ENCODE measurements at regions not wholly inside any gene's neighbourhood (a gene's known extent, or its start where the extent isn't known, plus 50 kb on each side); places are given as distances from the start of the nearest gene placed in this dataset.

DNA sequence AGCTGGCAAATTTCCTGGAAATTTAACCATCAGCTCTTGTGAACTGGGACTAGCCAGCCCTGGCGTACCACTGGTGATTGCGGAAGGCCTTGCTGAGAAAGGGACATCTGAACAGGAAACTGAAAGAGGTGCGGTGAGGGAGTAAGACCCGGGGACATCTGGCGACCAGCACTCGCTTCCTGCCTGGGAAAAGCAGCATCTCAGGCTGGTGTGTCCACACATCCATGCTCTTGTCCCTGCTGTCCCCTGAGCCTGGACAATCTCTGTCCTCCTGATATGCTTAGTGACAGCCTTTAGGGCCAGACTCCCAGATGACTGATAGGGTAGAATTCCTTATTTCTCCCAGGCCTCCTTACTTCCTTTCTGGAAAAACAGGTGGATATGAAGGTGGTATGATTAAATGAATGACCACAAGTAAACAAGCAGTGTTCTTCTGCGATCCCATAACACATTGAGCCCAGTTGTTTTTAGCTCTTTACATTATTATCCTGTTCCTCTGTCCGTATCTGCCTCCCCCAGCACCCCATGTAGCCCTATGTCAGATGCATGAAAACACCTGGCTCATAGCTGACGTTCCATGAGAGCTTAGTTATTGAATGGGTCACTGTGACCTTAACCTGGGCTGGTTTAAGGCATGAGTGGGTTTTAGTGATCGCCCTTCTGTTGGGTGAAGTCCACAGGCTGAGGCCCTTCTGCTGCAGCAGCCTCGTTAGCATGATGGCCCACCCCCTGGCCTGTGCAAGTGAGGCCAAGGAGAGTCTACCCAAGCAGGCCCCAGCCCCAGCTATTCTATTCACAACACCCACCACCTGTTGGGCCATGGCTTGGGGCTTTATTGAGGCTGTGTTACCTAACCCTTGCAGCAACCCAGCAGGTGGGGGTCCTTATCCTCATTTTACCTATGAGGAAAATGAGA, 76.1 kb upstream of the GADD45A start:
- Histone ChIP-seq H3K4me1 (ENCODE audit: control insufficient read depth in 2 of 2, insufficient read depth in 2 of 2, low read length in 2 of 2) (no peaks in the 10 kb centered on the region), H4K20me1 (ENCODE audit: control insufficient read depth, insufficient read depth, low read length, poor library complexity, severe bottlenecking) (no peaks in the 10 kb centered on the region), H3K79me2 (ENCODE audit: control insufficient read depth, insufficient read depth, low read length) (no peaks in the 10 kb centered on the region), H3K9ac (ENCODE audit: low read length) (no peak overlapping the region), H3K4me3 (ENCODE audit: control extremely low read depth in 1 of 5, extremely low read depth in 1 of 5, insufficient read depth in 1 of 5, low read depth in 2 of 5, low read length in 4 of 5) (no peak overlapping the region), H2AFZ (ENCODE audit: insufficient read depth, low read depth, low read length, poor library complexity, severe bottlenecking) (no peak overlapping the region), H3K27ac (ENCODE audit: low read length in 2 of 2) (no peak overlapping the region), H3K36me3 (replicated peaks in 1 of 2; ENCODE audit: control extremely low read depth in 1 of 2, control insufficient read depth in 1 of 2, extremely low read depth in 1 of 2, insufficient read depth in 2 of 2, low read length in 1 of 2) (no peaks in the 10 kb centered on the region), H3K4me2 (replicated peaks; ENCODE audit: low read depth, low read length, poor library complexity, severe bottlenecking) (no peak overlapping the region), H3K27me3 (replicated peaks in 1 of 4; ENCODE audit: control extremely low read depth in 1 of 4, control insufficient read depth in 3 of 4, insufficient read depth in 4 of 4, low read length in 3 of 4) (no peaks in the 10 kb centered on the region), H3K9me3 (ENCODE audit: control extremely low read depth in 1 of 3, control insufficient read depth in 2 of 3, insufficient read depth in 1 of 3, low read length in 2 of 3) (no peaks in the 10 kb centered on the region)
- CTCF ChIA-PET, result interaction anchor here (1.3 kb wide), 1 partner anchor 151 kb away, joined by 4 read pairs; no protein-coding TSS in a partner anchor
- 90% methylated on average over 9 of the region's 11 CpGs for WGBS (ENCODE audit: insufficient coverage)
- H3K4me1 Mint-ChIP-seq, result no peaks in the 10 kb centered on the region
- DNase-seq, result no peak
- no peak overlapping the region for H3K4me3 Mint-ChIP-seq
- no peaks in the 10 kb centered on the region for H3K27me3 Mint-ChIP-seq
- TF ChIP-seq, protein P1, sequence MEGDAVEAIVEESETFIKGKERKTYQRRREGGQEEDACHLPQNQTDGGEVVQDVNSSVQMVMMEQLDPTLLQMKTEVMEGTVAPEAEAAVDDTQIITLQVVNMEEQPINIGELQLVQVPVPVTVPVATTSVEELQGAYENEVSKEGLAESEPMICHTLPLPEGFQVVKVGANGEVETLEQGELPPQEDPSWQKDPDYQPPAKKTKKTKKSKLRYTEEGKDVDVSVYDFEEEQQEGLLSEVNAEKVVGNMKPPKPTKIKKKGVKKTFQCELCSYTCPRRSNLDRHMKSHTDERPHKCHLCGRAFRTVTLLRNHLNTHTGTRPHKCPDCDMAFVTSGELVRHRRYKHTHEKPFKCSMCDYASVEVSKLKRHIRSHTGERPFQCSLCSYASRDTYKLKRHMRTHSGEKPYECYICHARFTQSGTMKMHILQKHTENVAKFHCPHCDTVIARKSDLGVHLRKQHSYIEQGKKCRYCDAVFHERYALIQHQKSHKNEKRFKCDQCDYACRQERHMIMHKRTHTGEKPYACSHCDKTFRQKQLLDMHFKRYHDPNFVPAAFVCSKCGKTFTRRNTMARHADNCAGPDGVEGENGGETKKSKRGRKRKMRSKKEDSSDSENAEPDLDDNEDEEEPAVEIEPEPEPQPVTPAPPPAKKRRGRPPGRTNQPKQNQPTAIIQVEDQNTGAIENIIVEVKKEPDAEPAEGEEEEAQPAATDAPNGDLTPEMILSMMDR (IDR thresholded peaks at IDR 0.05), result no peak
- no peak for TF ChIP-seq EZH2 (IDR thresholded peaks at IDR 0.05; ENCODE audit: borderline replicate concordance, insufficient read depth, low read depth, low read length, poor library complexity, severe bottlenecking)
- POLR2A ChIA-PET, result no interaction called here
- no peak overlapping the region for H3K27ac Mint-ChIP-seq
- ATAC-seq (ENCODE audit: low read depth), result no peak
- intact Hi-C loops (cut with micrococcal nuclease), result no loop called here
- H3K9me3 Mint-ChIP-seq (ENCODE audit: insufficient read depth), result no peaks in the 10 kb centered on the region

DNA sequence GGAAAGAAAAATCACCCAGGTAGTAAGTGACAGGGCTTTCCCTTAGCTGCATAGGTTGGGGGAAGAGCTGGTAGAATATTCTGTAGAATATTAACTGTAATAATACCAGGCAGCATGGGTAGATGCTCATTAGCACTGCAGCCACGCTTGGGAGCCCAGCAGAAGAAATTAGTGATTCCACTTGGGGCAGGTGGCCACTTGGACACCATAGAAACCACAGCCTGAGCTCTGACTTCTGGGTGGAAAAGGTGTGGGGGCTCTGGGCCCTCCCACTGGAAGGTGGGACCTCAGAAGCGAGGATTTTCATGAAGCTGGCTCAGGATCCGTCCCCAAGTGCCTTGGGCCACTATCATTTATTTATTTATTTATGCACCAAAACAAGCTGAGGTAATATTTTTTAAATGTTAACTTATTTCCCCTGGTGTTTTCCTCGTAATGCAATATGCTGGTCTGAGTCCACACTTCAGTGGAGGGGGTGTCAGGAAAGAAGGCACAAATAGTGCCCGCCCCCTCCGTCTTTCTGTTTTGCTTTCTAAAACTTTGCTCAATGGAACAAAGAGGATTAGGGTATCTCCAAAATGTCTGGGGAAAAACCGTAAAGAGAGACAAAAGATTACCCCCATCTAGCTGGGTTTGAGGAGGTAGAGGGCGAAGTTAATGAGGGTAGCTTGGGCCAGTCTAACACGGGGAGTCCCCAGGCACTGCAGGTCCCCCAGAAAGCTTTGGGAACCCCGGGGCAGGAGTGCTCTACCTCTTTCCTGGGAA, 75.2 kb upstream of the GADD45A start:
- ChIA-PET CTCF (no interaction called here), POLR2A (no interaction called here)
- no peaks in the 10 kb centered on the region for H3K27me3 ChIP-seq (replicated peaks in 1 of 4; ENCODE audit: control extremely low read depth in 1 of 4, control insufficient read depth in 3 of 4, insufficient read depth in 4 of 4, low read length in 3 of 4)
- DNase-seq (no peak), ATAC-seq (ENCODE audit: low read depth) (no peak)
- Mint-ChIP-seq H3K9me3 (ENCODE audit: insufficient read depth) (no peaks in the 10 kb centered on the region), H3K4me1 (no peaks in the 10 kb centered on the region), H3K4me3 (no peak overlapping the region), H3K27me3 (no peaks in the 10 kb centered on the region), H3K27ac (no peak overlapping the region)
- 80% methylated on average over 6 of the region's 10 CpGs for WGBS (ENCODE audit: insufficient coverage)
- no peaks in the 10 kb centered on the region for H4K20me1 ChIP-seq (ENCODE audit: control insufficient read depth, insufficient read depth, low read length, poor library complexity, severe bottlenecking)
- no peaks in the 10 kb centered on the region for H3K79me2 ChIP-seq (ENCODE audit: control insufficient read depth, insufficient read depth, low read length)
- no peak overlapping the region for H3K4me3 ChIP-seq (ENCODE audit: control extremely low read depth in 1 of 5, extremely low read depth in 1 of 5, insufficient read depth in 1 of 5, low read depth in 2 of 5, low read length in 4 of 5)
- H3K36me3 ChIP-seq (replicated peaks in 1 of 2; ENCODE audit: control extremely low read depth in 1 of 2, control insufficient read depth in 1 of 2, extremely low read depth in 1 of 2, insufficient read depth in 2 of 2, low read length in 1 of 2), result no peaks in the 10 kb centered on the region
- H3K9ac ChIP-seq (ENCODE audit: low read length), result no peak overlapping the region
- no peak overlapping the region for H3K4me2 ChIP-seq (replicated peaks; ENCODE audit: low read depth, low read length, poor library complexity, severe bottlenecking)
- no peak for TF ChIP-seq EZH2 (IDR thresholded peaks at IDR 0.05; ENCODE audit: borderline replicate concordance, insufficient read depth, low read depth, low read length, poor library complexity, severe bottlenecking)
- TF ChIP-seq, protein P1 (IDR thresholded peaks at IDR 0.05), result no peak
- H3K9me3 ChIP-seq (ENCODE audit: control extremely low read depth in 1 of 3, control insufficient read depth in 2 of 3, insufficient read depth in 1 of 3, low read length in 2 of 3), result no peaks in the 10 kb centered on the region
- H2AFZ ChIP-seq (ENCODE audit: insufficient read depth, low read depth, low read length, poor library complexity, severe bottlenecking), result no peak overlapping the region
- no peak overlapping the region for H3K27ac ChIP-seq (ENCODE audit: low read length in 2 of 2)
- H3K4me1 ChIP-seq (ENCODE audit: control insufficient read depth in 2 of 2, insufficient read depth in 2 of 2, low read length in 2 of 2), result no peaks in the 10 kb centered on the region
- intact Hi-C loops (cut with micrococcal nuclease), result no loop called here
